DOHH2 (cell line): ENCODE measurements at regions not wholly inside any gene's neighbourhood (a gene's known extent, or its start where the extent isn't known, plus 50 kb on each side); places are given as distances from the start of the nearest gene placed in this dataset.

ENCODE experiments used
- H3F3A ChIP-seq: fragments of 200-600 bp; sonication (generic), shearing (Covaris generic); 2 replicates; pipeline ENCODE4 v1.6.0; 2016; ENCODE audit warnings: antibody characterized with exemption, mild to moderate bottlenecking; ENCODE audit not compliant: control insufficient read depth, insufficient read depth
- H3K27ac ChIP-seq: fragments of 200-600 bp; sonication (generic); 2 replicates; pipeline ENCODE4 v1.5.1; 2014; ENCODE audit warnings: low read depth, mild to moderate bottlenecking, low read length, moderate library complexity
- H3K27me3 ChIP-seq: fragments of 200-600 bp; sonication (generic); 2 replicates; pipeline ENCODE4 v1.6.1; 2014; ENCODE audit warnings: mild to moderate bottlenecking, low read length, mixed read lengths; ENCODE audit not compliant: control insufficient read depth
- H3K36me3 ChIP-seq: fragments of 200-600 bp; sonication (generic); 2 replicates; pipeline ENCODE4 v1.6.1; 2014; ENCODE audit warnings: mild to moderate bottlenecking, low read length, moderate library complexity, mixed read lengths; ENCODE audit not compliant: control insufficient read depth
- H3K4me1 ChIP-seq: fragments of 200-600 bp; sonication (generic); 2 replicates; pipeline ENCODE4 v1.6.1; 2014; ENCODE audit warnings: mild to moderate bottlenecking, low read length, mixed read lengths; ENCODE audit not compliant: control insufficient read depth
- H3K4me2 ChIP-seq: fragments of 200-600 bp; sonication (generic); 2 replicates; pipeline ENCODE4 v1.6.0; 2014; ENCODE audit warnings: mild to moderate bottlenecking, low read length, moderate library complexity
- H3K4me3 ChIP-seq: fragments of 200-600 bp; sonication (generic); 2 replicates; pipeline ENCODE4 v1.5.1; 2014; ENCODE audit warnings: mild to moderate bottlenecking, low read length, mixed read lengths
- H3K79me2 ChIP-seq: fragments of 200-600 bp; sonication (generic); 2 replicates; pipeline ENCODE4 v1.6.1; 2014; ENCODE audit warnings: mild to moderate bottlenecking, low read length, mixed read lengths; ENCODE audit not compliant: control insufficient read depth
- H3K9me2 ChIP-seq: fragments of 200-600 bp; sonication (generic); replicated peaks from 2 replicates; pipeline ENCODE4 v1.6.1; 2014; ENCODE audit warnings: mild to moderate bottlenecking, low read length, mixed read lengths; ENCODE audit not compliant: control insufficient read depth
- H3K9me3 ChIP-seq: fragments of 200-600 bp; sonication (generic); 2 replicates; pipeline ENCODE4 v1.6.1; 2014; ENCODE audit warnings: antibody characterized with exemption, low read length, mixed read lengths; ENCODE audit not compliant: control insufficient read depth, insufficient read depth
- H4K20me1 ChIP-seq: fragments of 200-600 bp; sonication (generic); 2 replicates; pipeline ENCODE4 v1.6.0; 2014; ENCODE audit warnings: low read depth, mild to moderate bottlenecking, antibody characterized with exemption, low read length, moderate library complexity; ENCODE audit not compliant: control insufficient read depth, insufficient read depth
- CTCF ChIP-seq: fragments of 200-600 bp; sonication (generic); IDR thresholded peaks from one replicate; pipeline ENCODE4 v1.5.1; 2014; ENCODE audit warnings: antibody characterized with exemption, mild to moderate bottlenecking, low read depth, low read length; ENCODE audit not compliant: poor library complexity, severe bottlenecking
- EZH2phosphoT487 ChIP-seq: fragments of 200-600 bp; sonication (generic); IDR thresholded peaks from 2 replicates; pipeline ENCODE4 v1.6.1; 2017; ENCODE audit warnings: borderline replicate concordance, mild to moderate bottlenecking, antibody characterized with exemption, low read length, moderate library complexity, mixed read lengths

- no peak overlapping the region for H3K4me2 ChIP-seq
- H4K20me1 ChIP-seq = no peaks in the 10 kb centered on the region
- no peaks in the 10 kb centered on the region for H3K36me3 ChIP-seq
- H3K9me3 ChIP-seq = no peaks in the 10 kb centered on the region
- no peaks in the 10 kb centered on the region for H3K9me2 ChIP-seq
- no peak for TF ChIP-seq CTCF
- H3K27me3 ChIP-seq = peaks cover 5% of the 10 kb centered on the region; the same call in 1 of the 2 replicates
- no peaks in the 10 kb centered on the region for H3K79me2 ChIP-seq
- H3K4me1 ChIP-seq = no peaks in the 10 kb centered on the region
- no peaks in the 10 kb centered on the region for H3F3A ChIP-seq
- H3K27ac ChIP-seq = no peak overlapping the region
- no peak overlapping the region for H3K4me3 ChIP-seq
Measured at GRCh38 chr16:86816930-86817625, 238.7 kb downstream of the FOXL1 start.

GRCh38 chr16:86818671-86819532, 240.6 kb downstream of the FOXL1 start:
- no peaks in the 10 kb centered on the region for H3K9me2 ChIP-seq
- no peaks in the 10 kb centered on the region for H4K20me1 ChIP-seq
- H3K79me2 ChIP-seq = no peaks in the 10 kb centered on the region
- no peaks in the 10 kb centered on the region for H3K36me3 ChIP-seq
- H3K4me1 ChIP-seq = no peaks in the 10 kb centered on the region
- H3K4me2 ChIP-seq = no peak overlapping the region
- TF ChIP-seq EZH2phosphoT487 (no peak), CTCF (no peak)
- no peaks in the 10 kb centered on the region for H3K9me3 ChIP-seq
- H3K27ac ChIP-seq = no peak overlapping the region
- H3K4me3 ChIP-seq = no peak overlapping the region
- no peaks in the 10 kb centered on the region for H3F3A ChIP-seq
- 0 out of 2 replicates have a peak, but pooled peaks cover 2% of the 10 kb centered on the region for H3K27me3 ChIP-seq

GRCh38 chr16:86819533-86819892, 241.2 kb downstream of the FOXL1 start:
- no peaks in the 10 kb centered on the region for H3K9me3 ChIP-seq
- H3K4me3 ChIP-seq = no peak overlapping the region
- H3K27me3 ChIP-seq = 0 out of 2 replicates have a peak, but pooled peaks cover 2% of the 10 kb centered on the region
- no peaks in the 10 kb centered on the region for H3K79me2 ChIP-seq
- TF ChIP-seq CTCF (no peak), EZH2phosphoT487 (no peak)
- no peaks in the 10 kb centered on the region for H3F3A ChIP-seq
- no peaks in the 10 kb centered on the region for H3K36me3 ChIP-seq
- no peaks in the 10 kb centered on the region for H3K9me2 ChIP-seq
- no peak overlapping the region for H3K27ac ChIP-seq
- H3K4me2 ChIP-seq = no peak overlapping the region
- H3K4me1 ChIP-seq = no peaks in the 10 kb centered on the region
- no peaks in the 10 kb centered on the region; the same call in 1 of the 2 replicates for H4K20me1 ChIP-seq
